GM12874 (cell line): ENCODE measurements at regions not wholly inside any gene's neighbourhood (a gene's known extent, or its start where the extent isn't known, plus 50 kb on each side); places are given as distances from the start of the nearest gene placed in this dataset.

Experiments
- CTCF ChIP-seq: IDR thresholded peaks from 2 replicates; pipeline ENCODE4 v1.5.1; 2011; ENCODE audit warnings: low read depth, mild to moderate bottlenecking, control low read depth, low read length, moderate library complexity; ENCODE audit not compliant: insufficient read depth

- no peak for TF ChIP-seq CTCF
These were observed 57.1 kb upstream of the MFGE8 start for GRCh38 chr15:88970232-88970631.

- no peak for TF ChIP-seq CTCF
These were observed 61.2 kb upstream of the MFGE8 start for GRCh38 chr15:88974392-88974791.

GRCh38 chr15:88975891-88976290 is 62.7 kb upstream of the MFGE8 start:
- no peak for TF ChIP-seq CTCF

GRCh38 chr15:88976656-88977055 is 63.5 kb upstream of the MFGE8 start:
- TF ChIP-seq CTCF: no peak

GRCh38 chr15:88979674-88980073 is 66.5 kb upstream of the MFGE8 start:
- TF ChIP-seq CTCF: no peak

- no peak for TF ChIP-seq CTCF
These were observed 67.3 kb upstream of the MFGE8 start for GRCh38 chr15:88980498-88980897.

GRCh38 chr15:88981244-88982215 is 68.4 kb upstream of the MFGE8 start:
- TF ChIP-seq CTCF: no peak
